ENCODE measurements at regions not wholly inside any gene's neighbourhood (a gene's known extent, or its start where the extent isn't known, plus 50 kb on each side); places are given as distances from the start of the nearest gene placed in this dataset.
"Not testable (repeated sequence)": the region's sequence is repeated elsewhere in the genome, so short reads cannot be mapped to it uniquely, and the experiment has no call there.

DNA sequence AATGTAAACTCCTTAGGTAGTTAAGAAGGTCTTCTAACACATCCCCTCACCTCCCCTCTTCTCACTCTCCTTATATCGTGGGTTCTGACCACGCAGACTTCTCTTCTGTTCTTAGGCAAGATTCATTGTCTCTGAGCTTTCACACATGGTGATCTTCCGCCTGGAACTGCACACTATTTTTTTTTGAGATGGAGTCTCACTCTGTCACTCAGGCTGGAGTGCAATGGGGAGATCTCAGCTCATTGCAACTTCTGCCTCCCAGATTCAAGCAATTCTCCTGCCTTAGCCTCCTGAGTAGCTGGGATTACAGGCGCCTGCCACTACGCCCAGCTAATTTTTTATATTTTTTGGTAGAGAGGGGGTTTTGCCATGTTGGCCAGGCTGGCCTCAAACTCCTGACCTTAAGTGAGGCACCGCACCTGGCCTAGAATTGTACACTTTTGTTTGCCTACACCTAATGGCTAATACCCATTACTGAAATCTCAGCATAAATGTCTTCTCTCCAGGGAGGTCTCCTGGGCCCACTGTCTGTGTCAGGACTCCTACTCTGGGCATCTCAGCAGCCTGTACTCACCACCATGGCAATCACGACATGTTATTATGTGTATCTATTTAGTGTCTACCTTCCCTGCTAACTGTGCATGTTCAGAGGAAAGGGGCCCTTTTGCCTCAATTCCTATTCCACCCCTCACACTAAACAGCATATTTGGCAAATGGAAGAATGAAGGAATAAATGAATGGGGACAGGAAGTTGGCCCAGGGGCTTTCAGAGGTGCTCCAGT lies 646.3 kb upstream of the DPP6 start:
- TF ChIP-seq, protein P1, sequence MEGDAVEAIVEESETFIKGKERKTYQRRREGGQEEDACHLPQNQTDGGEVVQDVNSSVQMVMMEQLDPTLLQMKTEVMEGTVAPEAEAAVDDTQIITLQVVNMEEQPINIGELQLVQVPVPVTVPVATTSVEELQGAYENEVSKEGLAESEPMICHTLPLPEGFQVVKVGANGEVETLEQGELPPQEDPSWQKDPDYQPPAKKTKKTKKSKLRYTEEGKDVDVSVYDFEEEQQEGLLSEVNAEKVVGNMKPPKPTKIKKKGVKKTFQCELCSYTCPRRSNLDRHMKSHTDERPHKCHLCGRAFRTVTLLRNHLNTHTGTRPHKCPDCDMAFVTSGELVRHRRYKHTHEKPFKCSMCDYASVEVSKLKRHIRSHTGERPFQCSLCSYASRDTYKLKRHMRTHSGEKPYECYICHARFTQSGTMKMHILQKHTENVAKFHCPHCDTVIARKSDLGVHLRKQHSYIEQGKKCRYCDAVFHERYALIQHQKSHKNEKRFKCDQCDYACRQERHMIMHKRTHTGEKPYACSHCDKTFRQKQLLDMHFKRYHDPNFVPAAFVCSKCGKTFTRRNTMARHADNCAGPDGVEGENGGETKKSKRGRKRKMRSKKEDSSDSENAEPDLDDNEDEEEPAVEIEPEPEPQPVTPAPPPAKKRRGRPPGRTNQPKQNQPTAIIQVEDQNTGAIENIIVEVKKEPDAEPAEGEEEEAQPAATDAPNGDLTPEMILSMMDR (IDR thresholded peaks at IDR 0.05; ENCODE audit: unreplicated experiment), result no peak
- Mint-ChIP-seq H3K9me3 (peaks cover 95% of the 10 kb centered on the region), H3K36me3 (no peaks in the 10 kb centered on the region), H3K4me1 (no peaks in the 10 kb centered on the region), H3K27me3 (ENCODE audit: low read depth) (no peaks in the 10 kb centered on the region), H3K27ac (no peak overlapping the region), H3K4me3 (no peak overlapping the region)
- no peak for DNase-seq (ENCODE audit: low spot score in 2 of 2, unreplicated experiment in 2 of 2)

DNA sequence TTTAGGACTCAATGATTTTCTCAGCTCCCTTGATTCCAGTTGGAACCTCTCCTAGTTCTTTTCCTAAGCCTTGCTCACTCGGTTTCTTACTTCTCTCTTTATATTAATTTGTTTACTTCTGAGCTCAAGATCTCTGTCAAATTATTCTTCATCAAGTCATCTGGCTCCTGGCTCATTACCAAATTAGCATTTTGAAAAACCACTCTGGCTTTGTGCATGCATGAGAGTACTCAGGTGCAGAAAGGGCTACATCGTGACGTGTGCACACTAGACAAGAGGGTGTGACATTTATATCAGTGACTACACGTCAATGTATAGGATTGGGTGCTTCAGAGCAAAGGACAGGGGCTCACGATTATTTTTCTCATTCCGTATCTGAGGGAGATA lies 645.7 kb upstream of the DPP6 start:
- TF ChIP-seq, protein P1 (IDR thresholded peaks at IDR 0.05; ENCODE audit: unreplicated experiment), result no peak

DNA sequence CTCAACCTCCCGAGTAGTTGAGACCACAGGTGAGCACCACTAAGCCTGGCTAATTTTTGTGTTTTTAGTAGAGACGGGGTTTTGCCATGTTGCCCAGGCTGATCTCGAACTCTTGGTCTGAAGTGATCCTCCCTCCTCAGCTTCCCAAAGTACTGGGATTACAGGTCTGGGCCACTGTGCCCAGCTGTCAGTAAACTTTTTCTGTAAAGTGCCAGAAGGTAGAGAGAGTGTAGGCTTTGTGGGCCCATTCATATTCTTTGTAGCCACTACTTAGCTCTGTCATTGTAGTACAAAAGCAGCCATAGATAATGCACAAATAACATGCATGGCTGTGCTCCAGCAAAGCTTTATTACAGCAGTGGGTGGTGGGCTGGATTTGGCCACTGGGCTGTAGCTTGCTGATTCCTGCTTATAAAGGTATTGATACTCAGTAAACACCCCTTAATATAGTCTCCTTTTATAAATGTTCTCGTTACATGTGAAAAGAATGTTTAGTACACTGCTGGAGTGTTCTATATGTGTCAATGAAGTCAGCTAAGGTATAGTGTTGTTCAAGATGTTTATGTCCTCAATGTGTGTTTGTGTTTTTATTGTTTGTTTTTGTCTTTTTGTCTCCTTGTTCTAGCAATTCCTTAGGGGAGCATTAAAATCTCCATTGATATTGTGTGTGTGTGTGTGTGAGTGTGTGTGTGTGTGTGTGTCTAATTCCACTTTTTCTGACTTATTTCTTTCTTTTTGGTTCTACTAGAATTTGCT lies 644.7 kb upstream of the DPP6 start:
- TF ChIP-seq, protein P1 (IDR thresholded peaks at IDR 0.05; ENCODE audit: unreplicated experiment), result no peak
- peaks cover 93% of the 10 kb centered on the region for H3K9me3 Mint-ChIP-seq
- no peak overlapping the region for H3K27ac Mint-ChIP-seq
- no peak for DNase-seq (ENCODE audit: low spot score in 2 of 2, unreplicated experiment in 2 of 2)
- H3K36me3 Mint-ChIP-seq, result peaks cover 2% of the 10 kb centered on the region
- H3K27me3 Mint-ChIP-seq (ENCODE audit: low read depth), result no peaks in the 10 kb centered on the region
- no peak overlapping the region for H3K4me3 Mint-ChIP-seq
- H3K4me1 Mint-ChIP-seq, result no peaks in the 10 kb centered on the region

More for the DNA sequence above, 645.7 kb upstream of the DPP6 start:
- Mint-ChIP-seq H3K36me3 (peaks cover 2% of the 10 kb centered on the region), H3K4me3 (no peak overlapping the region), H3K4me1 (no peaks in the 10 kb centered on the region), H3K27me3 (ENCODE audit: low read depth) (no peaks in the 10 kb centered on the region), H3K27ac (no peak overlapping the region), H3K9me3 (peaks cover 95% of the 10 kb centered on the region)
- no peak for DNase-seq (ENCODE audit: low spot score in 2 of 2, unreplicated experiment in 2 of 2)

DNA sequence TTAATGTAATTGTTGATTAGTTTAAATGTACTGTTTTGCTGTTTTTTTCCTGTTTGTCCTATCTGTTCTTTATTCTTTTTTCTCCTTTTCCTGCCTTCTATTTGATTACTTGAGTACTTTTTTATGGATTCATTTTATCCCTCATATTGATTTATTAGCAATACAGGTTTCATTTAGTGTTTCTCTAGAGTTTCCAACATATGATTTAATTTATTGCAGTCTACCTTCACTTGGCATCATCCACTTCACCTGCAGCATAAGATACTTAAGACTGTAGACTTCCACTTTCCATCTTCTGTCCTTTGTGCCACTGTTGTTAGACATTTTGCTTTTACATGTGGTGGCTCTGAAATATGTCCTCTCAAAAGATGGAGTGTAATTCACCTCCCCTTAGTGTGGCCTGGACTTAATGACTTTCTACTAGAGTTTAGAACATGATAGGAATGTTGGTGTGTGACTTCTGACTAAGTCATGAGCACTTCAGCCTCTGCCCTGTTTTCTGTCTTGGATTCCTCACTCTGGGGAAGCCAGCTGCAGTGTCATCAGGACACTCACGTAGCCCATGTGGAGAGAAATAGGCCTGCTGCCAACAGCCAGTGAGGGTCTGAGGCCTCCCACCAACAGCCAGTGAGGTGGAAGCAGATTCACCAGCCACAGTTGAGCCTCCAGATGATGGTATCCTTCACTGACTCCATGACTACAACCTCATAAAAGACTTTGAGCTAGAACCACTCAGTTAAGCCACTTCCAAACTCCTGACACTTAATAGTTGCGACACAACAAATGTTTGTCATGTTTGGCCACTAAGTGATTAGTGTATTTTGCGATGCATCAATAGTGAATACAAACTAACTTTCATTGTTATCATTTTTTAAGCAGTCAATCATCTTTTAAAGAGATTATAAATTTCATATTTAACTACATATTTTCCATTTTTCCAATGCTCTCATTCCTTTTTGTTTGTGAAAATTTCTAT lies 643.5 kb upstream of the DPP6 start:
- Mint-ChIP-seq H3K27me3 (ENCODE audit: low read depth) (no peaks in the 10 kb centered on the region), H3K4me1 (no peaks in the 10 kb centered on the region), H3K36me3 (peaks cover 2% of the 10 kb centered on the region), H3K4me3 (no peak overlapping the region), H3K27ac (no peak overlapping the region), H3K9me3 (peaks cover 94% of the 10 kb centered on the region)
- TF ChIP-seq, protein P1 (IDR thresholded peaks at IDR 0.05; ENCODE audit: unreplicated experiment), result no peak
- no peak for DNase-seq (ENCODE audit: low spot score in 2 of 2, unreplicated experiment in 2 of 2)

DNA sequence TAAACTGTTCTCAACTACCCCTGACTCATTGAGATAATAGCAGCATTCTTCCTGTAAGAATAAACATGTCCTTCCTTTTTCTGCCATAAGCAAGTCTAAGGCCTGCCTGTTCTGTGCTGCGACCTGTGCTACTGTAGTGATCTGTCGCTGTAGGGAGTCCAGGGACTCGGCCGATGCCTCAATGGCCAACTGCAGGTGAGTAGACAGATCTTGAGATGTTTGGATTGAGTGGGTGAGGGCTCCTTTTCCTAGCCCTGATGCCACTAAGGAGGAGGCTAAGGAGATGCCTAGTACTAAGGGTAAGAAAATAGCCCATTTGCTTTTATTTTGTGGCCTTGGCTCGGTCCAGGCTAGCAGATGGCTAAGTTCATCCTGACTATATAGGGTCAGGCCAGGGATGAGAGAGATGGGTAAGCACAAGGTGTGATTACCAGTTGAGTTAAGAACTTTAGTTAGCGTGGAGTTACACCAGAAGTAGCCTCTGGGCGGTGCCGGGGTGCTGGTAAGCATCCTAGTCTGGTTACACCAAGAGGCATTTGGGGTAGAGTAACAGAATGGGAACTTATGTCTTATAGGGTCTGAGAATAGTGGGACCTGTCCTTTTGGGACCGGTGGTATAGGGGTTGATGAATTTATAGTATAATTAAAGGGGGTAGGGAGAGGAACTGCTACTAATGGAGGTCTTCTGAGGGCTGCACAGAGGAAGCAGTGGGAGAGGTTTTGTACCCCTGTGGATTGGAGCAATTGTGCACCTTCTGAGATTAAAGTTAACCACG lies 642.4 kb upstream of the DPP6 start:
- H3K4me3 Mint-ChIP-seq; H3K27me3 Mint-ChIP-seq (ENCODE audit: low read depth); DNase-seq (ENCODE audit: low spot score in 2 of 2, unreplicated experiment in 2 of 2); H3K4me1 Mint-ChIP-seq; H3K27ac Mint-ChIP-seq; H3K36me3 Mint-ChIP-seq: not testable (repeated sequence)
- peaks cover 84% of the 10 kb centered on the region for H3K9me3 Mint-ChIP-seq

DNA sequence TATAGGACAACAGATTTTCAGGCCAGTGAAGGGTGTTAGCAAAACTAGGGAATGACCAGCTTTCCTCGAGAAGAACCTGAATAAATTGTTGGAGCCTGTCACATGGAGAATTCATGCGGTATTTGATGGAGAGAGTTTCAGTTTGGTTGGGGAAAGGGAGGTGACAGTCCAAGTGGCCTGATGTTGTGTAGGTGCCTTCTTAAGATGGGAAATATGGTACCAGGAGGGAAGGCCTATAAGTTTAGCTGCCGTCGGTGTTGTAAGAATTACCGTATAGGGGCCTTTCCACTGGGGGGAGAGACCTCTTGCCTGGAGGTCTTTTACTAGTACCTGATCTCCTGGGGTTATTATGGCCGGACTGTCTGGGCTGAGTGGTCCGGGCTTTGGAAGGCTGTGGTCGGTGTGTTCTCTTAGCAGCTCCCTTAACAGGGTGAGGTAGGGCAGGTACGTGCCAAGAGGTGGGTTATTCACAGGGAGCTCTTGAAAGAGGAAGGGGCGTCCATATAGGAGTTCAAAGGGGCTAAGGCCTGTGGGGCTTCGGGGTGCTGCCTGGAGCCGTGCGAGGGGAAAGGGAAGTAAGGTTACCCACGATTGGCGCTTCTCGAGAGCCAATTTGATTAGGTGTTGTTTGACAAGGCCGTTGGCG lies 641.1 kb upstream of the DPP6 start:
- H3K36me3 Mint-ChIP-seq; H3K4me1 Mint-ChIP-seq; H3K27me3 Mint-ChIP-seq (ENCODE audit: low read depth); H3K4me3 Mint-ChIP-seq; H3K27ac Mint-ChIP-seq; DNase-seq (ENCODE audit: low spot score in 2 of 2, unreplicated experiment in 2 of 2): not testable (repeated sequence)
- H3K9me3 Mint-ChIP-seq, result peaks cover 86% of the 10 kb centered on the region

DNA sequence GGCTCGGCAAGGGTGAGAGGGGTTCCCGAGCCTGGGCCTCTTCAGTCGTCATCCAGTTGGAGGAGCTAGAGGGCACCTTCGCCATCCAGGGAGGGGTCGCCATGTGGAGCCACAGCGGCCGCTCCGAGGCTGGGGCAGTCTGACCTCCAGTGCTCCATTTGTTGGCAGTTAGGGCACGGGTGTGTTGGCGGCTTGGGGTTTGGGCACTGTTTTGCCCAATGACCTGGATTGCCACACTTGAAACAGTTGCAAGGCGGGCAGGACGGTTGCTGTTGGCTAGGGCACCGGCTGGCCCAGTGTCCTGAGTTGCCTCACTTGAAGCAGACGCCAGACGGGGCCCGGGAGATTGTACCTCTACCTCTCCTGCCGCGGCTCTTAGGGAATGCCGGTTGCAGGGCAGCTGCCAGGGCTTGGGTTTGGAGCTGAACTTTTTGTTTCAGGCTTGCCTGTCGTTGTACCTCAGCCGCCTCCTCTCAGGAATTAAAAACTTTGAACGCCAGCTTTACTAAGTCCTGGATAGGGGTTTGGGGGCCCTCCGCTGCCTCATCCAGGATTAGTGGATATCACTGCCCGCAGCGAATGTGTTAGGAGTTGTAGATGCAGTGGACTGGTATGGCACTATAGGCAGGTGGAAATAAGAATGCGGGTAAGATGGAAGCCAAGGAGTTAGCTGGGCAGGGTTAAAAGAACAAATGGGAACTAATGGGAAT lies 639.9 kb upstream of the DPP6 start:
- not testable (repeated sequence) for H3K4me1 Mint-ChIP-seq; DNase-seq (ENCODE audit: low spot score in 2 of 2, unreplicated experiment in 2 of 2); H3K27me3 Mint-ChIP-seq (ENCODE audit: low read depth); H3K36me3 Mint-ChIP-seq; H3K27ac Mint-ChIP-seq; H3K4me3 Mint-ChIP-seq
- H3K9me3 Mint-ChIP-seq, result peaks cover 84% of the 10 kb centered on the region

DNA sequence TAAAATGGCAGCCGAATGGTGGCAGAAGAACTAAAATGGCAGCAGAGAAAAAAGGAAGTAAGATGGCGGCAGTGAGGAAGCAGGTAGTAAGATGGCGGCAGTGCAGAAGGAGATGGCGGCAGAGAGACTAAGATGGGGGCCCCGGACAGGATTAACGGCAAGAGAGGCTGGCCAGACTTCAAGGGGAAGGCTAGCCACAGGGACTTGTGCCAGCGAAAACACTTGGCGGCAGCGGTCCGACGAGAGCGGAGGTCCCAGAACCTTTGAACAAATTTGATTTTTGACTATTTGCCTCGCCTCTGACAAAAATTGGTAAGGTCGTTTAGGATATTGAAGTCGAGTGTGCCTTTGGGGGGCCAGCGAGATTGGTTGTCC lies 639.4 kb upstream of the DPP6 start:
- peaks cover 83% of the 10 kb centered on the region for H3K9me3 Mint-ChIP-seq
- not testable (repeated sequence) for H3K36me3 Mint-ChIP-seq; H3K4me3 Mint-ChIP-seq; DNase-seq (ENCODE audit: low spot score in 2 of 2, unreplicated experiment in 2 of 2); H3K27me3 Mint-ChIP-seq (ENCODE audit: low read depth); H3K4me1 Mint-ChIP-seq; H3K27ac Mint-ChIP-seq

All from mesothelial cell of epicardium (in vitro differentiated cells).